Bronchial epithelial cell (primary cell): ENCODE measurements at regions not wholly inside any gene's neighbourhood (a gene's known extent, or its start where the extent isn't known, plus 50 kb on each side); places are given as distances from the start of the nearest gene placed in this dataset.
A peak's percentile ranks its signal among the peaks of the same experiment; 100 is the strongest.

ENCODE experiments used
- DNase-seq: peaks from one replicate; pipeline ENCODE4 v3.0.0-alpha.2; 2010; ENCODE audit warnings: low read depth
- FAIRE-seq: peaks from 2 replicates; lab custom pipeline; 2011; peaks lifted over from hg19 to GRCh38; lab: Jason Lieb, UNC
- H3K27me3 ChIP-seq: 2 replicates; pipeline ENCODE4 v1.5.1; 2011; ENCODE audit warnings: low read length; ENCODE audit not compliant: control insufficient read depth, insufficient read depth
- H3K36me3 ChIP-seq: 2 replicates; pipeline ENCODE4 v1.5.1; 2011; ENCODE audit warnings: low read length; ENCODE audit not compliant: control insufficient read depth, insufficient read depth
- H3K4me3 ChIP-seq: 2 replicates; pipeline ENCODE4 v1.5.1; 2011; ENCODE audit warnings: mild to moderate bottlenecking, low read depth, low read length, control low read depth
- CTCF ChIP-seq: IDR thresholded peaks from 2 replicates; pipeline ENCODE4 v1.5.1; 2011; ENCODE audit warnings: mild to moderate bottlenecking, moderate library complexity, low read length, control low read depth, inconsistent platforms; ENCODE audit not compliant: insufficient read depth, severe bottlenecking

GRCh38 chr1:75010547-75010946 lies 123.6 kb upstream of the LHX8 start:
- no peak for DNase-seq
- no peak for TF ChIP-seq CTCF
- no peak overlapping the region for H3K4me3 ChIP-seq

GRCh38 chr1:75014250-75014649 lies 119.9 kb upstream of the LHX8 start:
- no peak for TF ChIP-seq CTCF
- FAIRE-seq (no peak), DNase-seq (no peak)
- H3K27me3 ChIP-seq: no peaks in the 10 kb centered on the region
- no peak overlapping the region for H3K4me3 ChIP-seq
- no peaks in the 10 kb centered on the region for H3K36me3 ChIP-seq

More at GRCh38 chr1:75010547-75010946, 123.6 kb upstream of the LHX8 start:
- no peaks in the 10 kb centered on the region for H3K36me3 ChIP-seq
- no peaks in the 10 kb centered on the region for H3K27me3 ChIP-seq
- no peak for FAIRE-seq

- no peak for FAIRE-seq
- no peak for TF ChIP-seq CTCF
Observed at GRCh38 chr1:75023005-75023404, 111.2 kb upstream of the LHX8 start.

GRCh38 chr1:75034376-75034775 lies 99.8 kb upstream of the LHX8 start:
- H3K27me3 ChIP-seq: no peaks in the 10 kb centered on the region
- H3K4me3 ChIP-seq: no peak overlapping the region
- no peak for TF ChIP-seq CTCF
- no peak for FAIRE-seq
- DNase-seq: no peak
- H3K36me3 ChIP-seq: no peaks in the 10 kb centered on the region

More at GRCh38 chr1:75023005-75023404, 111.2 kb upstream of the LHX8 start:
- DNase-seq: no peak
- H3K36me3 ChIP-seq: no peaks in the 10 kb centered on the region
- H3K4me3 ChIP-seq: no peak overlapping the region
- H3K27me3 ChIP-seq: no peaks in the 10 kb centered on the region

- DNase-seq: peak; percentile 3
- no peaks in the 10 kb centered on the region for H3K36me3 ChIP-seq
- no peak overlapping the region for H3K4me3 ChIP-seq
- no peak for FAIRE-seq
- TF ChIP-seq CTCF: no peak
- H3K27me3 ChIP-seq: no peaks in the 10 kb centered on the region
Observed at GRCh38 chr1:75035536-75035935, 98.7 kb upstream of the LHX8 start.

GRCh38 chr1:75053207-75053606 lies 81.0 kb upstream of the LHX8 start:
- Histone ChIP-seq H3K27me3 (no peaks in the 10 kb centered on the region), H3K4me3 (no peak overlapping the region), H3K36me3 (no peaks in the 10 kb centered on the region)
- DNase-seq (peak; percentile 1), FAIRE-seq (no peak)
- TF ChIP-seq CTCF: no peak
